ENCODE measurements at regions not wholly inside any gene's neighbourhood (a gene's known extent, or its start where the extent isn't known, plus 50 kb on each side); places are given as distances from the start of the nearest gene placed in this dataset.
"Not testable (repeated sequence)": the region's sequence is repeated elsewhere in the genome, so short reads cannot be mapped to it uniquely, and the experiment has no call there.

- DNase-seq (ENCODE audit: low read depth) = no peak
These were observed 801.8 kb downstream of the CCDC85A start for GRCh38 chr2:56985609-56986008.

- DNase-seq (ENCODE audit: low read depth) = no peak
These were observed 838.7 kb downstream of the CCDC85A start for GRCh38 chr2:57022496-57022895.

GRCh38 chr2:57044931-57045635, 861.3 kb downstream of the CCDC85A start:
- DNase-seq (ENCODE audit: low read depth) = no peak

GRCh38 chr2:57049273-57049672, 865.5 kb downstream of the CCDC85A start:
- DNase-seq (ENCODE audit: low read depth) = no peak

GRCh38 chr2:57050007-57050406, 866.2 kb downstream of the CCDC85A start:
- no peak for DNase-seq (ENCODE audit: low read depth)

GRCh38 chr2:57066301-57066700, 882.5 kb downstream of the CCDC85A start:
- DNase-seq (ENCODE audit: low read depth) = not testable (repeated sequence)

GRCh38 chr2:57075226-57075625, 891.4 kb downstream of the CCDC85A start:
- no peak for DNase-seq (ENCODE audit: low read depth)

GRCh38 chr2:57080035-57080434, 896.2 kb downstream of the CCDC85A start:
- DNase-seq (ENCODE audit: low read depth) = no peak

- no peak for DNase-seq (ENCODE audit: low read depth)
These were observed 901.0 kb downstream of the CCDC85A start for GRCh38 chr2:57084697-57085281.

GRCh38 chr2:57093020-57093419, 909.2 kb downstream of the CCDC85A start:
- no peak for DNase-seq (ENCODE audit: low read depth)

- DNase-seq (ENCODE audit: low read depth) = no peak
These were observed 914.1 kb downstream of the CCDC85A start for GRCh38 chr2:57097855-57098254.

GRCh38 chr2:57100436-57100835, 916.6 kb downstream of the CCDC85A start:
- DNase-seq (ENCODE audit: low read depth) = no peak

- DNase-seq (ENCODE audit: low read depth) = no peak
These were observed 921.9 kb downstream of the CCDC85A start for GRCh38 chr2:57105694-57106093.

- DNase-seq (ENCODE audit: low read depth) = no peak
These were observed 923.6 kb downstream of the CCDC85A start for GRCh38 chr2:57107353-57107752.

GRCh38 chr2:57111531-57111930, 927.7 kb downstream of the CCDC85A start:
- no peak for DNase-seq (ENCODE audit: low read depth)

- DNase-seq (ENCODE audit: low read depth) = no peak
These were observed 927.5 kb upstream of the VRK2 start for GRCh38 chr2:57119141-57119540.

- no peak for DNase-seq (ENCODE audit: low read depth)
These were observed 920.2 kb upstream of the VRK2 start for GRCh38 chr2:57126410-57126809.

GRCh38 chr2:57139179-57139578, 907.4 kb upstream of the VRK2 start:
- DNase-seq (ENCODE audit: low read depth) = no peak

- no peak for DNase-seq (ENCODE audit: low read depth)
These were observed 905.3 kb upstream of the VRK2 start for GRCh38 chr2:57141269-57141668.

GRCh38 chr2:57146951-57147350, 899.7 kb upstream of the VRK2 start:
- DNase-seq (ENCODE audit: low read depth) = no peak

- DNase-seq (ENCODE audit: low read depth) = no peak
These were observed 890.2 kb upstream of the VRK2 start for GRCh38 chr2:57156231-57156924.

GRCh38 chr2:57160976-57161375, 885.6 kb upstream of the VRK2 start:
- DNase-seq (ENCODE audit: low read depth) = no peak

- no peak for DNase-seq (ENCODE audit: low read depth)
These were observed 869.4 kb upstream of the VRK2 start for GRCh38 chr2:57177176-57177575.

Measured in activated T-cell treated with anti-CD3 and anti-CD28 coated beads for 1 hour (primary cell).